GM19023 (cell line): ENCODE measurements at regions not wholly inside any gene's neighbourhood (a gene's known extent, or its start where the extent isn't known, plus 50 kb on each side); places are given as distances from the start of the nearest gene placed in this dataset.
A peak's percentile ranks its signal among the peaks of the same experiment; 100 is the strongest.
"Not testable (repeated sequence)": the region's sequence is repeated elsewhere in the genome, so short reads cannot be mapped to it uniquely, and the experiment has no call there.

Experiments used
- ATAC-seq: cut with Tn5 transposase; IDR thresholded peaks from one replicate; pipeline ENCODE4 v1.9.1; 2021; ENCODE audit warnings: mild to moderate bottlenecking, moderate library complexity; ENCODE audit not compliant: unreplicated experiment

DNA sequence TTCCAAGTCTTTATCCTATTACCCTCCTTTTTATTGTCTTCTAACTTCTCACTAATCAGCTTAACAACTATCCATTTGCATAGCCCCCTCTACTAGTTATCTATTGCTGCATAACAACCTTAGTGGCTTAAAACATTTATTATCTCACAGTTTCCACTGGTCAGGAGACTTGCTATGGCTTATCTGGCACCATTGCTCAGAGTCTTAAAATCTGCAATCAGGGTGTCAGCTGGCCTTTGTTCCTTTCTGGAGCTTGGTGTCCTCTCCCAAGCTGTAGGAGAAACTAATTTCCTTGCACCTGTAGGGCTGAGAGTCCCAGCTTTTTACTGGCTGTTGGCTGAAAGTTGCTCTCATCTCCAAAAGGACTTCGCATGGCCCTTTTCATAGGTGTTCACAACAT, 137.0 kb upstream of the SMIM31 start:
- no peak for ATAC-seq

DNA sequence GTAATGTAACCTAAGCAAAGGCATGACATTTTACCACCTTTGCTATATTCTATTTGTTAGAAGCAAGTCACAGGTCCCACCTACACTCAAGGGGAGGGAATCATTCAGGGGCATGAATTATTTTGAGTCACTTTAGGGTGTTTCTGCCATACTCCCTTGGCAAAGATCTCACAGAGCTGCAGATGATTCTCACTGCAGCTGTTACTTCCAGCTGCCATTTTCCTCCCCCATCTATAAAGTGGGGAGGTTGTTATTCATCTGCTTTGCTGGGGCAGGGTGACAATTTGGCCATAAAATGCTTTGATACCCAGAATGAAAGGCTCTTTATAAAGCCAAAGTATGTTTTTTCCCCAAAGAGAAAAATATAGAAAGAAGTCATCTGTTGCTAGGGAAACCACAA, 136.5 kb upstream of the SMIM31 start:
- ATAC-seq, result no peak

DNA sequence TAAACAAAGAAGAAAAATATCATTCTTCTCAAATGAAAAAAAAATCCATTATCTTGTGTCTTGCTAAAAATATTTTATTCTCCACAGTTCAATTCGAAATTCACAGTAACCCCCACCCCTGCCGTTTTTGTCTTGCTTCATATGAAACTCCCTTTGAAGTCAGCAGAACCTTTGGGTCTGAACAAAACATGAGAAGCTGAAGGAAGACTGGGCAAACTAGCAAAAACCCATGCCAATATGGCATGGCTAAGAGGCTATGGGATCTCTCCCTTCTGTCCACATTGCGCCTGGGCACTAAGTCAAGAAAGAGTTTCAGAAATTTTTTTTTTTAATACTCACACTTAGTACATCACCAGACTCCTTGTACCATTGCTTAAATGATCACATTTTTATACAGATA, 136.0 kb upstream of the SMIM31 start:
- no peak for ATAC-seq

DNA sequence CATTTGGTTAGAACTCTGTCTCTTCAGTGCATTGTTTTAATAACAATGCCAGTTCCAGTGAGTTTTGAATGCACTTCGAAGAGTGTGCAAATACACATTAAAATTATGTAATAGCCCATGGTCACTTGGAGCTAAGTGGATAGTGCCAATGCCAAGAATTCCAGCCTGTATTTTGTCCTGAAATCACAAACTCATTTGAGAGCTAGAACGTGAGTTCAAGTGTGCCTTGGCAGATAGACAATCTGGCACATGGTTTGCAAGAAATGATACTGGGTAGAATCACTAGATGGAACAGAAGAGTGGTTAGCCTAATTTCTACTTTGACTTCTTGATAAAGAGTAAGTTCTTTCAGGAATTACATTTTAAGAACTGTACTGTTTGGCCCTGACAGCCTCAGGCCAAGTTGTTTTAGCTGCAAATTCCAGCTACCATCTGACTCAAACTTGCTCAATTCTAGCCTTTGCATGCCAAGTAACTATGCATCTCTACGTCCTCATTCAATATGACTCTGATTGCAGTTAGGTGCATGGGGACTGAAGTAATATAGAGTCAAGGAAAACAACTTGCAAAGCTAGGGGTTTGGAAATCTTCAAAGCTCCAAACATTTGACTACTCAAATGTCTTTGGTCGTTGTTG, 131.9 kb upstream of the SMIM31 start:
- ATAC-seq, result no peak

DNA sequence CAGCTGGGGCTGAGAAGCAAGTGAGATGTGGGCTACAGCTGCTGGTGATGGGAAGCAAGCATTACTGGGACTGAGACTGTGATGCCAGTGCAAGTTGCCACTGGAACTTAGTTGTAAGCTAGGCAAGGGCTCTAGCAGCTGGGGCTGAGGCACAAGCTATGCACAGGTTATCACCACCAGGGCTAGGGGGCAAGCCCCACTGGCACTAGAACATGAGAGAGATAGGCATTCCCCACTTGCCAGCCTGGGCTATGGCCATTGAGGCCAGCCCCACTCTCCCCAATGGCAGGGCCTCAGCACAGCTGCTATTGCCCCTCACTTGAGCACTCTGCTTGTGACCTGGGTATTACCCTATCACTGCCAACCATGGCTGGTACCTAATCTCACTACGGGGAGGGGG, 130.8 kb upstream of the SMIM31 start:
- no peak for ATAC-seq

DNA sequence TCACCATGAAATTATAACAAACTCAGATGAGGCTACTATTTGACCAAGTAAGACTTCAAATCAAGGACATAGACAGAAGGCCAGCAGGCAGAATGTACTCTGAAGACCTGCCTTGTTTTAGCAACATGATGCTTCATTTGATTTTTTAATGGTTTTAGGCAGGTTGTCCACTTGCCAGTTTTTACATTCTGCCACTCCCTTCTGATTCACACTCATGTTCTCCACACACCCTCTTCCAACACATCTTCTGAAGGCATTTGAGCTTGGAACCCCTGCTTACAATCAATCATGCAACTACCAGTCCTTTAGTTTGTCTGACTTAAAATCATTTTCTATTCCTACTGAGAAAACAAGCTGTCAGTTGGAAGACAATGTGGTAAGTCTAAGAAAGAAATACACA, 114.9 kb upstream of the SMIM31 start:
- no peak for ATAC-seq

DNA sequence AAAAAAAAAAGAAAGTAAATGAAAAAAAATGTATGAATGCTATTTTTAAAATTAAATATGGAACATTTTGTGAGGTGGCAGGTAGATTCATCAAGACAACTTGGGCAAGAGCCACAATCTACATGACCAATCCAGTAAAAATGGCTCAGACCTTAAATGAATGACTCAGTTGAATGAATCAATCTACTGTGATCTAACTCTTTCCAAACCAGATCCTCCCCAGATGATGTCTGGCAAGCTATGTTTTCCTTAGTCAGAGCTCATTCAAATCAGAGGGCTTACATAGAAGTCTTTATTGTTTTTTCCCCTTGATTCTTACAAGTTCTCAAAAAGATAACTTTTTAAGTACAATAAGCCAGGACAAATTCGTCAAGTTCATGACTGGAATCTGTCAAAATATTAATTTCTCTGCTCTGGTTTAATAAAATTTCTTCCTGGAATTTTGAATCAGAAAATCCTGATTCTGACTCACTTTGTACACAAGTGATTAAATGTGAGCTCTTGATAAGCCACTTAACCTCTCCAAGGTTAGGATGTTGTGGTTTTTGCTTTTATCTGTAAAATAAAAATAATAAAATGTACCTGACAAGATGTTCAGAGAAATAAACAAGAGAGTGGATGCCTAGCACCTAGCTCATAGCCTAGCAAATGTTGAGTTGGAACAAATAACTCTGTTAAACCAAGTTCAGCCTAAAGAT, 105.6 kb upstream of the SMIM31 start:
- no peak for ATAC-seq

DNA sequence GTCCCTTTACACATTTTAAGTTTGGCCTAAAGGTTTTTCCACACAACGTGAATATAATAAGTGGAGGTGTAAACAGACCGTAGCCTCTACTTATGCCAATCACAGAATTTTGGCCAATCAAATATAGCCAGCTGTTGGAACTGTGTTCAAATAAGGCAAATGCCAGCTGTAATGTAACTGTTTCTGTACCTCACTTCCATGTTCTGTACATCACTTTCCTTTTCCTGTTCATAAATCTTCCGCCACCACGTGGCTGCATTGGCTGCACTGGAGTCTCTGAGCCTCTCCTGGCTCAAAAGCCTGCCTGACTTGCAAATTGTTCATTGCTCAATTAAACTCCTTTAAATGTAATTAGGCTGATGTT, 105.1 kb upstream of the SMIM31 start:
- ATAC-seq, result no peak

DNA sequence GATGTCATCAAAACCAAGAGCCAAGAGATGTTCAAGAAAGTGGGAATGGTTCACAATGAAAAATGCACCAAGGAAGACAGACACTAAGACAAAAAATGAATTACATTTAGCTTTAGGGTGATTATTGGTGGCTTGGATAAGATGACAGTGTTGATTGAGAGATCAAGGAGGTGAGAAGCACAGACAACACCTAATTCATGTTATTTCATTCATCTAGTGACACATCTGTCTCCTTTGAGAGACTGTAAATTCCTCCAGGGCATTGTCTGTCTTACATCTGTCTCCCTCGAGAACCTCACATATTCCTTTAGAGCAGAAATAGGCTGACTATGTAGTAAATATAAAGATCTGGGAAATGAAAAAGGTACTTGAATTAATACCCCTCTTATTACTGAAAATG, 94.2 kb upstream of the SMIM31 start:
- ATAC-seq, result no peak

DNA sequence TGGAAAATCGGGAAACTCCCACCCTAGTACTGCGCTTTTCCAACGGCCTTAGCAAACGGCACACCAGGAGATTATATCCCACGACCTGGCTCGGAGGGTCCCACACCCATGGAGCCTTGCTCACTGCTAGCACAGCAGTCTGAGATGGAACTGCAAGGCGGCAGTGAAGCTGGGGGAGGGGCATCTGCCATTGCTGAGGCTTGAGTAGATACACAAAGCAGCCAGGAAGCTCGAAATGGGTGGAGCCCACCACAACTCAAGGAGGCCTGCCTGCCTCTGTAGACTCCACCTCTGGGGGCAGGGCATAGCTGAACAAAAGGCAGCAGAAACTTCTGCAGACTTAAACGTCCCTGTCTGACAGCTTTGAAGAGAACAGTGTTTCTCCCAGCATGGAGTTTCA, 77.8 kb upstream of the SMIM31 start:
- not testable (repeated sequence) for ATAC-seq

DNA sequence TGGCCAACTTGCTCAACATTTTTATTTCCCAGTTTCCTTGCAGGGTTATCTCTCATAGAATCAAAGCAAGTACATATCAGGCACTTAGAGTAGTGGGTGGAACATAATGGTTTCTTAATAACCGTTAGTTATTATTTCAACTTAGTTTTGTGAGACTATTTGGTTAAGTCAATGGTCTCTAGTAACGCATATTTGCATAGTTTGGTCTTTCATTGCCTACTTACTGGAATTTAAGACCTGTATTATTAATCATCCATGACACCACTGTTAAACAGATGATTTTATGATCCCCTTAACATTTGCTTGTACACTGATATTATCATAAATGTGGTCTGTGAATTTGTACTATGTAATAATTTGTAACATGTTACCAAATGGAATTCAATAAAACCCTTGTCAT, 70.9 kb upstream of the SMIM31 start:
- ATAC-seq, result no peak

DNA sequence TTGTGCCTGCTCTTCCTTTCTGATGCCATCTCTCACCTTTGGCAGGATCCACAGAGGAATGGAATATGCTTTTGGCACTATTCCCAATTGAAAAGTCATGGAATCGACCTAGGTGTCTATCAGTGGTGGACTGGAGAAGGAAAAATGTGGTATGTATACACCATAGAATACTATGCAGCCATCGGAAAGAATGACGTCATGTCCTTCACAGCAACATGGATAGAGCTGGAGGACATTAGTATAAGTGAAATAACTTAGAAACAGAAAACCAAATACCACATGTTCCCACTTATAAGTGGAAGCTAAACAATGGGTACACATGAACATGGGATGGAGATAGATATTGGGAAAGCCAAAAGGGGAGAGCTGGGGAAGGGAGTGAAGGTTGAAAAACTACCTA, 58.3 kb upstream of the SMIM31 start:
- ATAC-seq, result no peak

DNA sequence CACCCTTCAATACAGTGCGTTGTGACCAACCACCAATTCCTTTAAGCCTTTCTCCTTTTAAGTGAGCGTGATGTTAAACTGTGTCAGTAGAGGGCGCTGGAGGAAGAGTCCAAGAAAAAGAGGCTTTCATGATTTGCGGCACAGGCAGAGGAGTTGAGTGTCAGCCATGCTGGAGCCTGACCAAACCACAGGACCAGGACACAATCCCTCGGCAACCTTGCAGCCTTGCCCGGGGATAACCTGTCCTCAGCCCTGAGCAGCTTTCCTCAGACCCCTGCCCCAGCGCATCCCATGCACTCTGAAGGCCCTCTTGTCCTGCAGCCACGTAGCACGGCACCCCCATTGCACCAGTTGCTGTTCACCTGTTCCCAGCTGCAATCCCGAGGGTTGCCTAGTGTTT, 53.5 kb upstream of the SMIM31 start:
- no peak for ATAC-seq

DNA sequence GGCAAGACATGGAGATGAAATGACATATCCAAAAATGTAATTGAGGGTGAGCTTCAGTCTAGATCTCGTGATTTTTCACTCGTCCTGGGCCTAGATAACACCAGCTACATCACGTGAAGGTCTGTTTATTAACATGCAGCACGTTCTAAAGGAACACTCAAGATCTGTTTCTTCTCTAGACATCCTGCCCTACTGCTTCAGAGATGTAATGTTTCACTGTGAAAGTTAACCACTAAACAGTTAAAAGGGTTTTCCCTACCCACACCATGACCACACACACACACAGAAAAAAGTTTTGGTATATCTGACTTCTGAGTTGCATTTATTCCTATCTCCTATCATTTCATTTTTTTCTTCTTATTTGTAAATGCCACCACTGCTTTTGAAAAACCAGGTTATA, 52.3 kb upstream of the SMIM31 start:
- ATAC-seq, result peak; percentile 71
